HG03442 (cell line): ENCODE measurements at regions not wholly inside any gene's neighbourhood (a gene's known extent, or its start where the extent isn't known, plus 50 kb on each side); places are given as distances from the start of the nearest gene placed in this dataset.

Experiments used
- ATAC-seq: cut with Tn5 transposase; IDR thresholded peaks from one replicate; pipeline ENCODE4 v1.9.1; 2021; ENCODE audit warnings: mild to moderate bottlenecking, moderate library complexity; ENCODE audit not compliant: unreplicated experiment

DNA sequence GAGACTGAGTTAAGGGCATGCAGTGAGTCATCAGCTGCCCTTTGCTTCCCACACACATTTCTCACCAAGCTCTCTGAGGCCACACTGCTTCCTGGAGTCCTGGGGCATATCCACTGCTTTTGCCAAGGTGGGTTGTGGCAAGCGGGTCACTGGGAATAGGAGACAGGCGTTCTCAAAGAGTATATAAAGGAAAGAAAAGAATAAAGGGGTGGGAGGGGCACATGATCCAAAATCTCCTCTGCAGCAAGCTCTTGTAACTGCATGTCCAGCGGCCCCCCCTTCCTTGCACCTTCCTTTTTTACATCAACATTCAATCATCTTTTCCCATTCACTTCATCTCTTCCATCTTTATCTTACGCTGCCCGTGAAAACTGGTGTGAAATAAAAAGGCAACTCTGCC lies 259.1 kb upstream of the RPL38 start:
- no peak for ATAC-seq

GRCh38 chr17:73947281-73947965 lies 256.1 kb upstream of the RPL38 start:
- no peak for ATAC-seq

- no peak for ATAC-seq
Measured at GRCh38 chr17:73947966-73948355, 255.5 kb upstream of the RPL38 start.

- no peak for ATAC-seq
Measured at GRCh38 chr17:73949903-73950592, 253.4 kb upstream of the RPL38 start.

- ATAC-seq: no peak
Measured at GRCh38 chr17:73950593-73950914, 252.9 kb upstream of the RPL38 start.

DNA sequence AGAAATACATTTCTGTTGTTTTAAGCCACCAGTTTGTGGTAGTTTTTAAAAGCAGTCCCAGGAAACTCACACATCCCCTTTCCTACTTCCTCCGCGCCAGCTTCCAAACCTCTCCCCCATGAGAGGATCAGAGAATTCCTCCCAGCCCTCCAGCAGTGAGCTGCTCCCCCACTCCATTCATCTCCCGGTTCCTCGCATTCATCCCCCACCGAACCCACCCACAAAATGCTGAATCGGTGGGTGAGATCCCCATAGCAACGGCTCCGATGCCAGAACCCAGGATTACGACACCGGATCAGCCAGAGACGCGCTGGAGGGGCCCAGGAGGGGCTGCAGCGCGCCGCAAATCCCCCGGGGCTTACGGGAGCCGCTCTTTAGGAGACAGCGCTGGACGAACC lies 251.4 kb upstream of the RPL38 start:
- ATAC-seq: no peak

DNA sequence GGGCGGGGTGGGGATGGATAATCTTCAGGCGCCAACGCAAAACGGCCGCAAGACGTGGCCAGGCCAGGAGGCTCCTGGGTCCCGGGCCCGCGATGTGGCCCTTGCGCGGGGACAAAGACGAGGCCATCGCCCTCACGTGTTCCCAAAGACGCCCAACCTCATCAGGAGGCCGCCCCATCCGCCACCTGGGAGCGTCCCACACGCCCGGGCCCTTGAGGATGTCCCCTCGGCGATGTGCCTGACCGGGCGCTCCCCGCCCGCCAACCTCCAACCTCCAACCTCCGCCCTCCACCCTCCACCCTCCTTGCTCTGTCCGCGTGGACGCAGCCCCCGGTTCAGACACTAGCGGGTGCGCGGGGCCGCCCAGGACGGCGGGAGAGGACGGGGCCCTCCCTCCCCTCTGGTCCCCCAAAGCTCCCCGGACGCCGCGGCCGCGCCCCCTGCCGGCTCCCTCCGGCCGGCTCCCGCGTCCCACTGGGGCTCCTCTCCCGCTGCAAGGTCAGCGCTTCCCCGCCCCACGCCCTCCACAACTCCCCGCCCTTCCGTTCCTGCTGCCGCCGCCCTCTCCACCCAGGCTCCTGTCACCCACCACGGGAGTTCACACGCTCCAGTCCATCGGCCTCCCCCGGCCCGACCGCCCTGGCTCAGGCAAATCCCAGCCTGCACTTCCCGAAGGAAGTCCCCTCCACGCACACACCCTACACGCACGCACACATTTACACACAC lies 250.8 kb upstream of the RPL38 start:
- no peak for ATAC-seq

DNA sequence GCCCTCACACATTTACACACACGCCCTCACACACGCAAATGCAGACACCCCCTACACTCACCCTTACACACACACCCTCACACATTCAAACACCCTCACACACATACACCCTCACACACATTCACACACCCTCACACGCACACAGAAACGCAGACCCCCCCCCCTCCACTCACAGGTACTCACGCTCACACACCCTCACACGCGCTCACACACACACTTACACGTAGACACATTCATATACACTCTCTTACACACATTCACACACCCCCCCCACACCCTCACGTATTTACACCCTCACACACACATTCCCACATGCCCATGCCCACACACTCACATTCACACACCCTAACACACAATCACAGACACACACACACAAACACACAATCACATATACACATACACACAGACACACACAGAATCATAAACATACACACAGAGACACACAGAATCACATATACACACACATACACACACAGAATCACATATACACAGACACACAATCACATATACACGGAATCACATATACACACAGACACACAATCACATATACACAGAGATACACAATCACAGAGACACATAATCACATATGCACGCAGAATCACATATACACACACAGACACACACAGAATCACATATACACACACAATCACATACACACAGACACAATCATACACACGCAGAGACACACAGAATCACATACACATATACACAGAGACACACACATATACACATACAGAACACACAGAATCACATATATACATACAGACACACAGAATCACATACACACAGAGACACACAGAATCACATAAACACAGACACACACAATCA lies 250.1 kb upstream of the RPL38 start:
- ATAC-seq: no peak

- ATAC-seq: no peak
Measured at GRCh38 chr17:73954951-73955350, 248.5 kb upstream of the RPL38 start.

GRCh38 chr17:73955616-73956015 lies 247.9 kb upstream of the RPL38 start:
- ATAC-seq: no peak

GRCh38 chr17:73956169-73956568 lies 247.3 kb upstream of the RPL38 start:
- no peak for ATAC-seq

DNA sequence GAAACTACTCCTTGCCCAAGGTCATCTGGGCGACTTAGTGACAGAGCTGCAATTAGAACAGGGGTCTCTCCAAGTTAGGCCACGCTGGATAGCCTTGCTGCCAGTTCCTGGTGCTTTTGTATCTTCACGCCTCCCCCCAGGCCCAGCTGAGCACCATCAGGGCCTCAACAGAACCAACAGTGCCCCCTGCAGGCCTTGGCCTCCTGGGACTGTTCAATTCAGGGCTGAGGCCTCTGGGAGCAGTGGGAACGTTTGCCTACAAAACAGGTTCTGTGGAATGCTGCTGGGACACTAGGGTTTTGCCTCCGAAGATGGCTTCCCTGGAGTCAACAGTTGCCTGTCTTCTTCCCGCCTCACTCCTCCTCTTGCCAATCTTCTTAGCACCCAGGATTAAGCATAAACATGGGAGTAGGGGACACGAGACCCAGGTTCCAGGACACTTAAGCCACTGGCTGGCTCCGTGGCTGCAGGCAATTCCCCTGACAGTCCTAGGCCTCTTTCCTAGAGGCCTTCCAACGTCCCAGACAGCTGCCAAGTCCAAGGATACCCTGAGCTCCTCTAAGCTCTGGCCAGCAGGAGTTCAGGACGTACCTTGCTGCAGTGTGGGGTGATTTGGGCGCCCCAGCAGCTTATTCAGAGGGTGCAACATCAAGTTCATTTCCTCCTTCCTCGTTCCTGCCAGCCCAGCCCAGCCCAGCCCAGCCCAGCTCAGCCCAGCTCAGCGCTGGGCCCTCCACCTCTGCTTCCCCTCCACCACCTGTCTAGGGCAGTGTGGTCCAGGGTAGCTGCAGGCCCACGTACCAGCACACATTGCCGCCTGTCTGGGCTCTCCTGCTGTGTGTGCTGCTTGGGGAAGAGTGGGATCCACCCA lies 246.6 kb upstream of the RPL38 start:
- ATAC-seq: no peak

DNA sequence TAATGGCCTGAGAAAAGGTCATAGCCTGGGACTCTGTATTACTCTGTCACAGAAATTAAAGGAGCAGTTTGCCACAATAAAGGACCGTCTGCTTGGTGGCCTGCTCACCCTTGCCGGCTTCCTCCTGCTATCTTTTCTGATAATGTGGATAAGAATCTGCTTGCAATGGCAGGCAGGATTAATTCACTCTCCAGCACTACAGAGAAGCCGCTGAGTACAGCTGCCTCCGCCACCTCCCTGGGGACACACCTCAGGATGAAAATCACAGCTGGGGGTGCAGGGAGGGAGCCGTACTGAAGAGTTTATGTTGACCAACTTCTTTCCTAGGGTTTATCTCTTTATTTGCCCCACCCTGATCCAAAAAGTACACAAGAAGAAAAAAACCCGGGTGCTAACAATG lies 245.9 kb upstream of the RPL38 start:
- ATAC-seq: no peak

DNA sequence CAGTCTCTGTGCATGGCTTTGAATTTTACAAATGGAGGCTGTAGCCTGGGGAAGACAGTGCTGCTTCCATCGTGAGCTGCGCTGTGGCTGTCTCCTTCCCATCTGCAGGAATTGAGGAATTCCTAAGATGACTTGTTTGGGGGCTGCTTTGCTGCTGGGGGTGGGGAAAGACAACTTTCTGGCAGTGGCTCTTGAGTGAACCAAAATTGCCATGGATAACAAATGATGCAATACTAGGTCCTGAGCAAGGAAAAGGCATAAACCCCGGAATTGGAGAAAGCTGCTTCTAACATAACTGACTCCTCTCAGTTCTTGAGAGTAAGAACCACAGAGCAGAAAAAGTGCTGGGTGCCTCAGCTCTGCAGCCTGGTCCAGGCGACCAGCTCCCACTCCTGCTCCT lies 245.0 kb upstream of the RPL38 start:
- no peak for ATAC-seq

DNA sequence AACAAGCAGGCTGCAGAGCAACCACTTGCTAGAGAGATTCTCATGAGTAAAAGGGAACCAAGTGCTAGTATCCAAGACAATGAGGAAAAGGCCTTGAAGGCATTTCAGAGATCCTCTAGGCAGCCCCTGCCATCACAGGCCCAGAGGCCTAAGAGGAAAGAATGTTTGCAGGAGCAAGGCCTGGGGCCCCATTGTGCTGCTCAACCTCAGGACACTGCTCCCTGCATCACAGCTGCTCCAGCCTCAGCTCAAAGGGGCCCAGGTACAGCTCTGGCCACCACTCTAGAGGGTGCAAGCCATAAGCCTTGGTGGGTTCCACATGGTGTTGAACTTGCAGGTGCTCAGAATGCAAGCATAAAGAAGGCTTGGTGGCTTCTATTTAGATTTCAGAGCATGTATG lies 243.0 kb upstream of the RPL38 start:
- no peak for ATAC-seq

- ATAC-seq: no peak
Measured at GRCh38 chr17:73962308-73962707, 241.2 kb upstream of the RPL38 start.

- ATAC-seq: no peak
Measured at GRCh38 chr17:73968680-73969079, 234.8 kb upstream of the RPL38 start.

GRCh38 chr17:73969956-73970355 lies 233.5 kb upstream of the RPL38 start:
- no peak for ATAC-seq

- no peak for ATAC-seq
Measured at GRCh38 chr17:73971127-73971526, 232.4 kb upstream of the RPL38 start.

DNA sequence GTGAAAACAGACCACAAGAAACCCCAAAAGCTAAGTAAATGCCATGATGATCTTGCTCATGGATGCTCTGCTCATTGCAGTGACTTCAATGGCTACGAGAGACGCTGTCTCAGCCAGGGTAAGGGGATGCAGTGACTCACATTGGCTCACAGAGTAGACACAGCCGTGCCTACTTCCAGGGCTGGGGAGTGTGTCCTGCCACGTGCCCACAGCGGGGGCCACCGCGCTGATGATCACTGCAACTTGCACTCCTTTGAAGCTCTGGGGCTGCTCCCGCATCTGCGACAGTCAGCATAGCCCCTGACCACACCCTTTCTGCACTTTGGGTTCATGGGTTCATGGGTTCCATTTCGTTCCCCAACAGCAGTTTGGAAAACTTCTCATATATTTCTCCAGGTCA lies 231.4 kb upstream of the RPL38 start:
- ATAC-seq: no peak
